ENCODE measurements at regions not wholly inside any gene's neighbourhood (a gene's known extent, or its start where the extent isn't known, plus 50 kb on each side); places are given as distances from the start of the nearest gene placed in this dataset.

- POLR2A ChIA-PET: no interaction called here
- Histone ChIP-seq H3K4me3 (ENCODE audit: control extremely low read depth in 1 of 5, extremely low read depth in 1 of 5, insufficient read depth in 1 of 5, low read depth in 2 of 5, low read length in 4 of 5) (no peak overlapping the region), H3K9ac (ENCODE audit: low read length) (no peak overlapping the region), H3K36me3 (replicated peaks in 1 of 2; ENCODE audit: control extremely low read depth in 1 of 2, control insufficient read depth in 1 of 2, extremely low read depth in 1 of 2, insufficient read depth in 2 of 2, low read length in 1 of 2) (no peaks in the 10 kb centered on the region), H4K20me1 (ENCODE audit: control insufficient read depth, insufficient read depth, low read length, poor library complexity, severe bottlenecking) (no peaks in the 10 kb centered on the region), H3K9me3 (ENCODE audit: control extremely low read depth in 1 of 3, control insufficient read depth in 2 of 3, insufficient read depth in 1 of 3, low read length in 2 of 3) (no peaks in the 10 kb centered on the region), H2AFZ (ENCODE audit: insufficient read depth, low read depth, low read length, poor library complexity, severe bottlenecking) (no peak overlapping the region), H3K27ac (ENCODE audit: low read length in 2 of 2) (no peak overlapping the region), H3K27me3 (replicated peaks in 1 of 4; ENCODE audit: control extremely low read depth in 1 of 4, control insufficient read depth in 3 of 4, insufficient read depth in 4 of 4, low read length in 3 of 4) (no peaks in the 10 kb centered on the region), H3K4me2 (replicated peaks; ENCODE audit: low read depth, low read length, poor library complexity, severe bottlenecking) (no peak overlapping the region), H3K79me2 (ENCODE audit: control insufficient read depth, insufficient read depth, low read length) (no peaks in the 10 kb centered on the region), H3K4me1 (ENCODE audit: control insufficient read depth in 2 of 2, insufficient read depth in 2 of 2, low read length in 2 of 2) (no peaks in the 10 kb centered on the region)
- ATAC-seq (ENCODE audit: low read depth) (no peak), DNase-seq (no peak)
- intact Hi-C loops (cut with micrococcal nuclease): no loop called here
- H3K9me3 Mint-ChIP-seq (ENCODE audit: insufficient read depth): no peaks in the 10 kb centered on the region
- CTCF ChIA-PET: no interaction called here
- H3K4me3 Mint-ChIP-seq: no peak overlapping the region
- no peak overlapping the region for H3K27ac Mint-ChIP-seq
- WGBS (ENCODE audit: insufficient coverage): 86% methylated on average over 2 of the region's 3 CpGs
- H3K4me1 Mint-ChIP-seq: no peaks in the 10 kb centered on the region
- TF ChIP-seq, protein P1, sequence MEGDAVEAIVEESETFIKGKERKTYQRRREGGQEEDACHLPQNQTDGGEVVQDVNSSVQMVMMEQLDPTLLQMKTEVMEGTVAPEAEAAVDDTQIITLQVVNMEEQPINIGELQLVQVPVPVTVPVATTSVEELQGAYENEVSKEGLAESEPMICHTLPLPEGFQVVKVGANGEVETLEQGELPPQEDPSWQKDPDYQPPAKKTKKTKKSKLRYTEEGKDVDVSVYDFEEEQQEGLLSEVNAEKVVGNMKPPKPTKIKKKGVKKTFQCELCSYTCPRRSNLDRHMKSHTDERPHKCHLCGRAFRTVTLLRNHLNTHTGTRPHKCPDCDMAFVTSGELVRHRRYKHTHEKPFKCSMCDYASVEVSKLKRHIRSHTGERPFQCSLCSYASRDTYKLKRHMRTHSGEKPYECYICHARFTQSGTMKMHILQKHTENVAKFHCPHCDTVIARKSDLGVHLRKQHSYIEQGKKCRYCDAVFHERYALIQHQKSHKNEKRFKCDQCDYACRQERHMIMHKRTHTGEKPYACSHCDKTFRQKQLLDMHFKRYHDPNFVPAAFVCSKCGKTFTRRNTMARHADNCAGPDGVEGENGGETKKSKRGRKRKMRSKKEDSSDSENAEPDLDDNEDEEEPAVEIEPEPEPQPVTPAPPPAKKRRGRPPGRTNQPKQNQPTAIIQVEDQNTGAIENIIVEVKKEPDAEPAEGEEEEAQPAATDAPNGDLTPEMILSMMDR (IDR thresholded peaks at IDR 0.05): no peak
- TF ChIP-seq EZH2 (IDR thresholded peaks at IDR 0.05; ENCODE audit: borderline replicate concordance, insufficient read depth, low read depth, low read length, poor library complexity, severe bottlenecking): no peak
- peaks cover 3% of the 10 kb centered on the region for H3K27me3 Mint-ChIP-seq
These were observed 326.2 kb downstream of the RFC3 start for GRCh38 chr13:34144142-34144541.

GRCh38 chr13:34145061-34145460 is 327.1 kb downstream of the RFC3 start:
- ATAC-seq (ENCODE audit: low read depth) (no peak), DNase-seq (no peak)
- H3K9ac ChIP-seq (ENCODE audit: low read length): no peak overlapping the region
- no CpG with 5 or more reads among the region's 3 CpGs for WGBS (ENCODE audit: insufficient coverage)
- no peaks in the 10 kb centered on the region for H3K27me3 ChIP-seq (replicated peaks in 1 of 4; ENCODE audit: control extremely low read depth in 1 of 4, control insufficient read depth in 3 of 4, insufficient read depth in 4 of 4, low read length in 3 of 4)
- peaks cover 3% of the 10 kb centered on the region for H3K27me3 Mint-ChIP-seq
- no peaks in the 10 kb centered on the region for H3K4me1 Mint-ChIP-seq
- H3K9me3 ChIP-seq (ENCODE audit: control extremely low read depth in 1 of 3, control insufficient read depth in 2 of 3, insufficient read depth in 1 of 3, low read length in 2 of 3): no peaks in the 10 kb centered on the region
- POLR2A ChIA-PET: no interaction called here
- H3K4me2 ChIP-seq (replicated peaks; ENCODE audit: low read depth, low read length, poor library complexity, severe bottlenecking): no peak overlapping the region
- H3K4me1 ChIP-seq (ENCODE audit: control insufficient read depth in 2 of 2, insufficient read depth in 2 of 2, low read length in 2 of 2): no peaks in the 10 kb centered on the region
- intact Hi-C loops (cut with micrococcal nuclease): no loop called here
- H3K36me3 ChIP-seq (replicated peaks in 1 of 2; ENCODE audit: control extremely low read depth in 1 of 2, control insufficient read depth in 1 of 2, extremely low read depth in 1 of 2, insufficient read depth in 2 of 2, low read length in 1 of 2): no peaks in the 10 kb centered on the region
- TF ChIP-seq, protein P1 (IDR thresholded peaks at IDR 0.05): no peak
- TF ChIP-seq EZH2 (IDR thresholded peaks at IDR 0.05; ENCODE audit: borderline replicate concordance, insufficient read depth, low read depth, low read length, poor library complexity, severe bottlenecking): no peak
- H3K4me3 ChIP-seq (ENCODE audit: control extremely low read depth in 1 of 5, extremely low read depth in 1 of 5, insufficient read depth in 1 of 5, low read depth in 2 of 5, low read length in 4 of 5): no peak overlapping the region
- CTCF ChIA-PET: no interaction called here
- H3K4me3 Mint-ChIP-seq: no peak overlapping the region
- no peak overlapping the region for H2AFZ ChIP-seq (ENCODE audit: insufficient read depth, low read depth, low read length, poor library complexity, severe bottlenecking)
- H3K27ac ChIP-seq (ENCODE audit: low read length in 2 of 2): no peak overlapping the region
- no peaks in the 10 kb centered on the region for H3K79me2 ChIP-seq (ENCODE audit: control insufficient read depth, insufficient read depth, low read length)
- no peak overlapping the region for H3K27ac Mint-ChIP-seq
- H4K20me1 ChIP-seq (ENCODE audit: control insufficient read depth, insufficient read depth, low read length, poor library complexity, severe bottlenecking): no peaks in the 10 kb centered on the region
- H3K9me3 Mint-ChIP-seq (ENCODE audit: insufficient read depth): no peaks in the 10 kb centered on the region
